NT2/D1 (cell line): ENCODE measurements at regions not wholly inside any gene's neighbourhood (a gene's known extent, or its start where the extent isn't known, plus 50 kb on each side); places are given as distances from the start of the nearest gene placed in this dataset.

ENCODE experiments used
- YY1 ChIP-seq: IDR thresholded peaks from 2 replicates; pipeline ENCODE4 v1.6.1; 2011; ENCODE audit not compliant: insufficient read length, insufficient read depth
- ZNF274 ChIP-seq: IDR thresholded peaks from 2 replicates; pipeline ENCODE4 v1.6.1; 2011; ENCODE audit warnings: mild to moderate bottlenecking, low read depth, low read length

- TF ChIP-seq YY1 (no peak), ZNF274 (no peak)
These were observed 202.7 kb upstream of the FAR2 start for GRCh38 chr12:28946361-28946760.
